PC-9 (cell line): ENCODE measurements at regions not wholly inside any gene's neighbourhood (a gene's known extent, or its start where the extent isn't known, plus 50 kb on each side); places are given as distances from the start of the nearest gene placed in this dataset.

Experiments
- CTCF ChIP-seq: fragments of 200-600 bp; sonication (generic); conservative IDR thresholded peaks from 2 replicates; pipeline ENCODE4 v1.6.1; 2017; ENCODE audit warnings: mixed run types, antibody characterized with exemption, mild to moderate bottlenecking, moderate library complexity
- EZH2 ChIP-seq: fragments of 200-600 bp; sonication (generic); IDR thresholded peaks from 2 replicates; pipeline ENCODE4 v1.8.0; 2017; ENCODE audit warnings: antibody characterized with exemption, low read depth

DNA sequence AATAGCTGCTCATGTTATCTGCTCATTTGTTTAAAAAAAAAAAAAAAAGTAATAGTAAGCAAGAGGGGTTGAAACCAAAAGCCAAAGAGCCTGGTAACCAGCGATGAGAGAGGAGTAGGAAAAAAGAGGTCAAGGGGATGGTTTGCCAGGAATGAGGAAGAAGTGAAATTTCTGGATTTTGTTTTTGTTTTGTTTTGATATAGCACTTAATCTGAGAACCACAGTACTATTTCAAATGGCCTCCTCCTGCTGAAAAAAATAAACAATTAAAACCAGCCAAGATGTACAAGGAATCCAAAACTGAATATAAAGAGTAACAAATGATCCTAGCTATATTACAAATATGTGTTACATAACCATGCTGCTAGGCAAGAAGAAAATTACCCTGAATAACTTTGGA lies 213.1 kb downstream of the FGFR2 start:
- TF ChIP-seq CTCF (no peak), EZH2 (no peak)
